ENCODE measurements at regions not wholly inside any gene's neighbourhood (a gene's known extent, or its start where the extent isn't known, plus 50 kb on each side); places are given as distances from the start of the nearest gene placed in this dataset.
A peak's percentile ranks its signal among the peaks of the same experiment; 100 is the strongest.

DNA sequence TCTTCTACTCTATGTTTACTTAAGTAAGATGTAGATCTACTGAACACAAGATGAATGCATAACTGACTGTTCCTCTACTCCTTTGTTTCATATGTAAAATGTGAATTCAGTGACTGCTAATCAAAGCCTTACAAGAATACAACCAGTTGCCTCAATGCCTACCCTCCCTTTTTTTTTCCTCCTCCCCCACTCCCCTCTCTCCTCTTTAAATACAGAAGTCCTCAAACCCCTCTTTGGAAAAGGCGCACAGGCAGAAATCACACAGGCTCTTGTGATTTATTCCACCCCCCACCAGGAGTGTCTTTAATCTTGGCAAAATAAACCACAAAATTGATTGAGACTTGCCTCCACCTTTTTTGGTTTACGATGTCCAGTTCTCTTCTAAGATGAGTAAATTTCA is 398.5 kb downstream of the DMAC1 start:
- H3K4me3 ChIP-seq (ENCODE audit: low read length in 3 of 3): no peak overlapping the region
- no peak overlapping the region for H3K9ac ChIP-seq (ENCODE audit: low read length in 3 of 3)
- no peak for FAIRE-seq
- no peak for DNase-seq
- intact Hi-C loops (cut with DNase I): no loop called here
- H3K36me3 ChIP-seq (ENCODE audit: control insufficient read depth in 2 of 3, insufficient read depth in 3 of 3, low read length in 3 of 3): no peaks in the 10 kb centered on the region
- no peaks in the 10 kb centered on the region for H3K9me3 ChIP-seq (ENCODE audit: control insufficient read depth in 2 of 3, insufficient read depth in 1 of 3, low read length in 3 of 3)
- TF ChIP-seq, protein P1, sequence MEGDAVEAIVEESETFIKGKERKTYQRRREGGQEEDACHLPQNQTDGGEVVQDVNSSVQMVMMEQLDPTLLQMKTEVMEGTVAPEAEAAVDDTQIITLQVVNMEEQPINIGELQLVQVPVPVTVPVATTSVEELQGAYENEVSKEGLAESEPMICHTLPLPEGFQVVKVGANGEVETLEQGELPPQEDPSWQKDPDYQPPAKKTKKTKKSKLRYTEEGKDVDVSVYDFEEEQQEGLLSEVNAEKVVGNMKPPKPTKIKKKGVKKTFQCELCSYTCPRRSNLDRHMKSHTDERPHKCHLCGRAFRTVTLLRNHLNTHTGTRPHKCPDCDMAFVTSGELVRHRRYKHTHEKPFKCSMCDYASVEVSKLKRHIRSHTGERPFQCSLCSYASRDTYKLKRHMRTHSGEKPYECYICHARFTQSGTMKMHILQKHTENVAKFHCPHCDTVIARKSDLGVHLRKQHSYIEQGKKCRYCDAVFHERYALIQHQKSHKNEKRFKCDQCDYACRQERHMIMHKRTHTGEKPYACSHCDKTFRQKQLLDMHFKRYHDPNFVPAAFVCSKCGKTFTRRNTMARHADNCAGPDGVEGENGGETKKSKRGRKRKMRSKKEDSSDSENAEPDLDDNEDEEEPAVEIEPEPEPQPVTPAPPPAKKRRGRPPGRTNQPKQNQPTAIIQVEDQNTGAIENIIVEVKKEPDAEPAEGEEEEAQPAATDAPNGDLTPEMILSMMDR (IDR thresholded peaks at IDR 0.05; ENCODE audit: borderline replicate concordance, extremely low read depth, insufficient read depth): no peak
- H3K27me3 ChIP-seq (ENCODE audit: control insufficient read depth, insufficient read depth, low read length): no peaks in the 10 kb centered on the region
- no peak overlapping the region for H3K27ac ChIP-seq (ENCODE audit: low read depth in 2 of 2, low read length in 2 of 2)
- H3K4me1 ChIP-seq (ENCODE audit: control insufficient read depth in 2 of 3, insufficient read depth in 2 of 3, low read depth in 1 of 3, low read length in 3 of 3): no peaks in the 10 kb centered on the region

GRCh38 chr9:7394002-7394774 is 405.4 kb downstream of the DMAC1 start:
- Histone ChIP-seq H3K9ac (ENCODE audit: low read length in 3 of 3) (no peak overlapping the region), H3K27ac (ENCODE audit: low read depth in 2 of 2, low read length in 2 of 2) (no peak overlapping the region), H3K4me3 (ENCODE audit: low read length in 3 of 3) (no peak overlapping the region), H3K9me3 (ENCODE audit: control insufficient read depth in 2 of 3, insufficient read depth in 1 of 3, low read length in 3 of 3) (no peaks in the 10 kb centered on the region), H3K27me3 (ENCODE audit: control insufficient read depth, insufficient read depth, low read length) (no peaks in the 10 kb centered on the region), H3K4me1 (ENCODE audit: control insufficient read depth in 2 of 3, insufficient read depth in 2 of 3, low read depth in 1 of 3, low read length in 3 of 3) (no peaks in the 10 kb centered on the region), H3K36me3 (ENCODE audit: control insufficient read depth in 2 of 3, insufficient read depth in 3 of 3, low read length in 3 of 3) (no peaks in the 10 kb centered on the region)
- TF ChIP-seq, protein P1 (IDR thresholded peaks at IDR 0.05; ENCODE audit: borderline replicate concordance, extremely low read depth, insufficient read depth): no peak
- no peak for FAIRE-seq
- DNase-seq: no peak
- intact Hi-C loops (cut with DNase I): no loop called here

- no peaks in the 10 kb centered on the region for H3K27me3 ChIP-seq (ENCODE audit: control insufficient read depth, insufficient read depth, low read length)
- TF ChIP-seq, protein P1 (IDR thresholded peaks at IDR 0.05; ENCODE audit: borderline replicate concordance, extremely low read depth, insufficient read depth): no peak
- H3K9me3 ChIP-seq (ENCODE audit: control insufficient read depth in 2 of 3, insufficient read depth in 1 of 3, low read length in 3 of 3): no peaks in the 10 kb centered on the region
- no peaks in the 10 kb centered on the region for H3K36me3 ChIP-seq (ENCODE audit: control insufficient read depth in 2 of 3, insufficient read depth in 3 of 3, low read length in 3 of 3)
- H3K4me3 ChIP-seq (ENCODE audit: low read length in 3 of 3): no peak overlapping the region
- no peak for FAIRE-seq
- H3K4me1 ChIP-seq (ENCODE audit: control insufficient read depth in 2 of 3, insufficient read depth in 2 of 3, low read depth in 1 of 3, low read length in 3 of 3): no peaks in the 10 kb centered on the region
- peak in 4 of 5 donors; percentile 58 to 95 (median 88) for DNase-seq
- no peak overlapping the region for H3K9ac ChIP-seq (ENCODE audit: low read length in 3 of 3)
- H3K27ac ChIP-seq (ENCODE audit: low read depth in 2 of 2, low read length in 2 of 2): no peak overlapping the region
- intact Hi-C loops (cut with DNase I): no loop called here
Observed at GRCh38 chr9:7392148-7392547, 407.4 kb downstream of the DMAC1 start.
